Activated T-cell treated with anti-CD3 and anti-CD28 coated beads, Interleukin-2, amount 50 U/mL, for 72 hours (primary cell): ENCODE measurements at regions not wholly inside any gene's neighbourhood (a gene's known extent, or its start where the extent isn't known, plus 50 kb on each side); places are given as distances from the start of the nearest gene placed in this dataset.
"Not testable (repeated sequence)": the region's sequence is repeated elsewhere in the genome, so short reads cannot be mapped to it uniquely, and the experiment has no call there.

Experiments used
- ATAC-seq, 2 donors: fragments of 150-1000 bp; cut with Tn5 transposase; replicated peaks in 1 of 2; 2 replicates each; pipeline ENCODE4 v1.10.0; 2021; ENCODE audit warnings: moderate library complexity in 2 of 2, mild to moderate bottlenecking in 1 of 2
- DNase-seq, 2 donors: peaks; one replicate each; pipeline ENCODE4 v3.0.0; 2021 to 2022; ENCODE audit warnings: mixed read lengths in 1 of 2
- H3K27ac Mint-ChIP-seq: one replicate; pipeline ENCODE4 v1.8.0; 2022; ENCODE audit warnings: mild to moderate bottlenecking, moderate library complexity, mixed read lengths
- H3K27me3 Mint-ChIP-seq: one replicate; pipeline ENCODE4 v1.8.0; 2022; ENCODE audit warnings: low read depth, mixed read lengths
- H3K36me3 Mint-ChIP-seq, 2 donors: one replicate each; pipeline ENCODE4 v1.8.0; 2022; ENCODE audit warnings: mixed read lengths in 2 of 2, mild to moderate bottlenecking in 1 of 2; ENCODE audit not compliant: insufficient read depth in 2 of 2
- H3K4me1 Mint-ChIP-seq: one replicate; pipeline ENCODE4 v1.8.0; 2022; ENCODE audit warnings: low read depth, mixed read lengths
- H3K4me3 Mint-ChIP-seq, 2 donors: one replicate each; pipeline ENCODE4 v1.8.0; 2022; ENCODE audit warnings: mild to moderate bottlenecking in 2 of 2, mixed read lengths in 2 of 2, moderate library complexity in 2 of 2
- H3K9me3 Mint-ChIP-seq, 2 donors: one replicate each; pipeline ENCODE4 v1.8.0; 2022; ENCODE audit warnings: mixed read lengths in 2 of 2

GRCh38 chrX:123080065-123080464 is 104.0 kb upstream of the GRIA3 start:
- H3K4me1 Mint-ChIP-seq = no peaks in the 10 kb centered on the region
- no peaks in the 10 kb centered on the region for H3K36me3 Mint-ChIP-seq
- H3K9me3 Mint-ChIP-seq = peaks cover 0 to 2% of the 10 kb centered on the region in 2 donors
- H3K27ac Mint-ChIP-seq = no peak overlapping the region
- no peak for DNase-seq
- ATAC-seq = no peak
- no peak overlapping the region for H3K4me3 Mint-ChIP-seq
- peaks cover 16% of the 10 kb centered on the region for H3K27me3 Mint-ChIP-seq

GRCh38 chrX:123081776-123082175 is 102.3 kb upstream of the GRIA3 start:
- DNase-seq (no peak), ATAC-seq (no peak)
- Mint-ChIP-seq H3K36me3 (no peaks in the 10 kb centered on the region), H3K9me3 (peaks cover 0 to 2% of the 10 kb centered on the region in 2 donors), H3K27me3 (peaks cover 9% of the 10 kb centered on the region), H3K27ac (no peak overlapping the region), H3K4me3 (no peak overlapping the region), H3K4me1 (no peaks in the 10 kb centered on the region)

DNA sequence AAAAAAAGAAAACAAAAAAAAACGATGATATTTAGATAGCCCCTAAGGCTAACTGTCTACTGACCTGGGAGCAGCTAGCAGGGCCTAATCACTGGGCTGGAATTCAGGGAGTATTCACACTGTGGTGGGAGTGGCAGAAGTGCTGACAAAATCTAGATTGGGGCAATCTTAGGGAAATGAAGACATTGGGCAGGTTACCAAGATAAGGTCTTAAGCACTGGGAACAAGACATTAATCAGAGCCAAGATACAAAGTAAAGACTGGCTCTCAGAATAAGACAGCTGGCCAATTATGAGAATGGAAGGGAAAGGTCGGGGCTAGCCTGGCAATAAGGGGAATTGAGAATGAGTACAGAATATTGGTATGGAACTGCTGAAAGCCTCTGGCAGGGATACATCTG is 100.2 kb upstream of the GRIA3 start:
- no peak for ATAC-seq
- no peaks in the 10 kb centered on the region for H3K36me3 Mint-ChIP-seq
- no peak overlapping the region for H3K27ac Mint-ChIP-seq
- H3K4me1 Mint-ChIP-seq = no peaks in the 10 kb centered on the region
- no peak for DNase-seq
- no peaks in the 10 kb centered on the region for H3K27me3 Mint-ChIP-seq
- H3K9me3 Mint-ChIP-seq = peaks cover 0 to 2% of the 10 kb centered on the region in 2 donors
- H3K4me3 Mint-ChIP-seq = no peak overlapping the region

- DNase-seq (no peak), ATAC-seq (no peak)
- no peaks in the 10 kb centered on the region for H3K36me3 Mint-ChIP-seq
- no peaks in the 10 kb centered on the region for H3K27me3 Mint-ChIP-seq
- H3K4me3 Mint-ChIP-seq = no peak overlapping the region
- peaks cover 0 to 2% of the 10 kb centered on the region in 2 donors for H3K9me3 Mint-ChIP-seq
- no peaks in the 10 kb centered on the region for H3K4me1 Mint-ChIP-seq
- no peak overlapping the region for H3K27ac Mint-ChIP-seq
These were observed 99.3 kb upstream of the GRIA3 start for GRCh38 chrX:123084797-123085196.

GRCh38 chrX:123085311-123085940 is 98.7 kb upstream of the GRIA3 start:
- no peak for ATAC-seq
- Mint-ChIP-seq H3K4me3 (no peak overlapping the region), H3K27me3 (no peaks in the 10 kb centered on the region), H3K9me3 (peaks cover 0 to 2% of the 10 kb centered on the region in 2 donors), H3K4me1 (no peaks in the 10 kb centered on the region), H3K36me3 (no peaks in the 10 kb centered on the region), H3K27ac (no peak overlapping the region)
- DNase-seq = no peak

- H3K4me1 Mint-ChIP-seq = no peaks in the 10 kb centered on the region
These were observed 97.3 kb upstream of the GRIA3 start for GRCh38 chrX:123086768-123087167.

DNA sequence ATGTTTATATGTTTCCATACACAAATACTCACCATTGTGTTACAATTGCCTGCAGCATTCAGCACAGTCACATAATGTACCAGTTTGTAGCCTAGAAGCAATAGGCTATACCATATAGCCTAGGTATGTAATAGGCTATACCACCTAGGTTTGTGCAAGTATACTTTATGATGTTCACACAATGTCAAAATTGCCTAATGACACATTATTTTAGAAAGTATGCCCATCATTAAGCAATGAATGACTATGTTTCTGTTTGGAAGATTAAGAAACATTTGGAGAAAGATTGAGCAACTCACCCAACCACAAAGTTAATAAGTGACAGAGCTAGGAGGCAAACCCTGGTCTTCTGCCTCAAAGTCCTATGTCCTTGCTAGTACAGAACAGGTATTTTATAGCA is 96.8 kb upstream of the GRIA3 start:
- H3K36me3 Mint-ChIP-seq = no peaks in the 10 kb centered on the region
- no peaks in the 10 kb centered on the region for H3K27me3 Mint-ChIP-seq
- no peak overlapping the region for H3K4me3 Mint-ChIP-seq
- DNase-seq (no peak), ATAC-seq (no peak)
- H3K9me3 Mint-ChIP-seq = peaks cover 0 to 4% of the 10 kb centered on the region in 2 donors
- no peak overlapping the region for H3K27ac Mint-ChIP-seq
- H3K4me1 Mint-ChIP-seq = no peaks in the 10 kb centered on the region

More at GRCh38 chrX:123086768-123087167, 97.3 kb upstream of the GRIA3 start:
- no peak overlapping the region for H3K4me3 Mint-ChIP-seq
- H3K36me3 Mint-ChIP-seq = no peaks in the 10 kb centered on the region
- peaks cover 0 to 4% of the 10 kb centered on the region in 2 donors for H3K9me3 Mint-ChIP-seq
- ATAC-seq = no peak
- DNase-seq = no peak
- H3K27me3 Mint-ChIP-seq = no peaks in the 10 kb centered on the region
- H3K27ac Mint-ChIP-seq = no peak overlapping the region

DNA sequence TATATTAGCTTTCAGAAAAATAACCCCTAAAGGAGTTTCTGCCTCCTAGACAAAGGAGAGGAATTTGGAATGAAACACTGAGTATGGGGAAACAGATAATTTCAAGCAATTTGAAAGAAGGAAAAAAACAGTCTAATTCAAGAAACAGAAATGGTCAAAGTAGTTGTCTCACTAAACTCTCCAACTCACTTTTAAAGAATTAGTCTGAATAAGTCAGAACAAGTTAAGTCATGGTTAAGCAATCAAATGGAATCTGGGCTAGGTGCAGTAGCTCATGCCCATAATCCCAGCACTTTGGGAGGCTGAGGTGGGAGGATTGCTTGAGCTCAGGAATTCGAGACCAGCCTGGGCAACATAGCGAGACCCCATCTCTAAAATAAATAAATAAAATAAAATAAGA is 95.7 kb upstream of the GRIA3 start:
- no peak for ATAC-seq
- Mint-ChIP-seq H3K36me3 (no peaks in the 10 kb centered on the region), H3K27ac (no peak overlapping the region), H3K9me3 (peaks cover 0 to 4% of the 10 kb centered on the region in 2 donors), H3K4me1 (no peaks in the 10 kb centered on the region), H3K4me3 (no peak overlapping the region), H3K27me3 (no peaks in the 10 kb centered on the region)
- DNase-seq = no peak

GRCh38 chrX:123088930-123089329 is 95.1 kb upstream of the GRIA3 start:
- no peak overlapping the region for H3K4me3 Mint-ChIP-seq
- H3K4me1 Mint-ChIP-seq = no peaks in the 10 kb centered on the region
- peaks cover 0 to 4% of the 10 kb centered on the region in 2 donors for H3K9me3 Mint-ChIP-seq
- H3K27ac Mint-ChIP-seq = no peak overlapping the region
- DNase-seq (no peak), ATAC-seq (no peak)
- H3K36me3 Mint-ChIP-seq = no peaks in the 10 kb centered on the region
- no peaks in the 10 kb centered on the region for H3K27me3 Mint-ChIP-seq

GRCh38 chrX:123093792-123094191 is 90.3 kb upstream of the GRIA3 start:
- Mint-ChIP-seq H3K27ac (no peak overlapping the region), H3K4me1 (no peaks in the 10 kb centered on the region), H3K36me3 (no peaks in the 10 kb centered on the region), H3K27me3 (no peaks in the 10 kb centered on the region), H3K4me3 (no peak overlapping the region), H3K9me3 (peaks cover 2 to 3% of the 10 kb centered on the region in 2 donors)
- DNase-seq = no peak
- ATAC-seq = no peak

GRCh38 chrX:123108513-123109427 is 75.3 kb upstream of the GRIA3 start:
- H3K4me3 Mint-ChIP-seq = no peak overlapping the region
- H3K9me3 Mint-ChIP-seq = peaks cover 2 to 4% of the 10 kb centered on the region in 2 donors
- H3K27ac Mint-ChIP-seq = no peak overlapping the region
- H3K36me3 Mint-ChIP-seq = no peaks in the 10 kb centered on the region
- no peaks in the 10 kb centered on the region for H3K27me3 Mint-ChIP-seq
- ATAC-seq (no peak), DNase-seq (no peak)
- no peaks in the 10 kb centered on the region for H3K4me1 Mint-ChIP-seq

DNA sequence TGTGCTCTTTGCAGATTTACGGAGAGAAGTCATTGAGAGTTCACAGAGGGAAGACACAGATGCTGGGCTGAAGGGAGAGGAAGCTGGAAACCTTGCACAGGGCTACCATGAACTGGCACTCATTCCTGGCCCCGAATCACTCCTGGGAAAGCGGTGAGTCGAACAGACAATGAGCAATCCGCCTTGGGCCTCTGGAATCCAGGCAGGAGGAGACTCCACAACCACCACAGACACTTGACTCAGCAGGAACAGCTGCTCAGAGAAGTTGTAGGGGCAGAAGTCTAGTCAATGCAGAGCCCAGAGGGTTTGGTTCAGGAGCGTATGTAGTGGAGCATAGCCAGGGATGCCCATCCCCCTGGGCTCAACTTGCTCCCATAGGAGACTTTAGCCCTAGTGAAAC is 62.8 kb upstream of the GRIA3 start:
- H3K27me3 Mint-ChIP-seq = peaks cover 12% of the 10 kb centered on the region
- H3K36me3 Mint-ChIP-seq = no peaks in the 10 kb centered on the region
- peaks cover 0 to 3% of the 10 kb centered on the region in 2 donors for H3K9me3 Mint-ChIP-seq
- no peak for ATAC-seq
- H3K4me1 Mint-ChIP-seq = no peaks in the 10 kb centered on the region
- no peak overlapping the region for H3K27ac Mint-ChIP-seq
- DNase-seq = no peak
- H3K4me3 Mint-ChIP-seq = no peak overlapping the region

DNA sequence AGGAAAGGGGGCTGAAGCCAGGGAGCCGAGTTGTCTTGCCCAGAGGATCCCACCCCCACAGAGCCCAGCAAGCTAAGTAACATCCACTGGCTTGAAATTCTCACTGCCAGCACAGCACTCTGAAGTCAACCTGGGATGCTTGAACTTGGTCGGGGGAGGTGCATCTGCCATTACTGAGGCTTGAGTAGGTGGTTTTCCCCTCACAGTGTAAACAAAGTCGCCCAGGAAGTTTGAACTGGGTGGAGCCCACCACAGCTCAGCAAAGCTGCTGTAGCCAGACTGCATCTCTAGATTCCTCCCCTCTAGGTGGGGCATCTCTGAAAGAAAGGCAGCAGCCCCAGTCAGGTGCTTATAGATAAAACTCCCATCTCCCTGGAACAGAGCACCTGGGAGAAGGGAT is 54.3 kb upstream of the GRIA3 start:
- not testable (repeated sequence) for DNase-seq

More for the DNA sequence above, 54.3 kb upstream of the GRIA3 start:
- not testable (repeated sequence) for H3K36me3 Mint-ChIP-seq, H3K27ac Mint-ChIP-seq, H3K9me3 Mint-ChIP-seq, H3K4me3 Mint-ChIP-seq, H3K4me1 Mint-ChIP-seq, ATAC-seq, H3K27me3 Mint-ChIP-seq
